Progenitor cell of endocrine pancreas (in vitro differentiated cells): ENCODE measurements at regions not wholly inside any gene's neighbourhood (a gene's known extent, or its start where the extent isn't known, plus 50 kb on each side); places are given as distances from the start of the nearest gene placed in this dataset.

Experiments used
- DNase-seq: peaks from one replicate; pipeline ENCODE4 v3.0.0; 2021; ENCODE audit warnings: low spot score; ENCODE audit not compliant: unreplicated experiment
- H3K27ac Mint-ChIP-seq: 2 replicates; pipeline ENCODE4 v1.8.0; 2021; ENCODE audit warnings: mild to moderate bottlenecking, moderate library complexity, mixed read lengths
- H3K27me3 Mint-ChIP-seq: 2 replicates; pipeline ENCODE4 v1.8.0; 2021; ENCODE audit warnings: mixed read lengths
- H3K36me3 Mint-ChIP-seq: 2 replicates; pipeline ENCODE4 v1.8.0; 2022; ENCODE audit warnings: mixed read lengths; ENCODE audit not compliant: insufficient read depth
- H3K4me1 Mint-ChIP-seq: 2 replicates; pipeline ENCODE4 v1.8.0; 2021; ENCODE audit warnings: low read depth, mixed read lengths
- H3K4me3 Mint-ChIP-seq: 2 replicates; pipeline ENCODE4 v1.8.0; 2021; ENCODE audit warnings: low read depth, mild to moderate bottlenecking, moderate library complexity, mixed read lengths
- H3K9me3 Mint-ChIP-seq: 2 replicates; pipeline ENCODE4 v1.8.0; 2021; ENCODE audit warnings: low read depth, mixed read lengths
- CTCF ChIP-seq: fragments of 200-600 bp; sonication (generic); IDR thresholded peaks from one replicate; pipeline ENCODE4 v1.5.0; 2021; ENCODE audit warnings: antibody characterized with exemption, mild to moderate bottlenecking; ENCODE audit not compliant: unreplicated experiment

- peaks cover 2% of the 10 kb centered on the region for H3K4me1 Mint-ChIP-seq
- H3K27ac Mint-ChIP-seq, result no peak overlapping the region
- no peak overlapping the region for H3K4me3 Mint-ChIP-seq
- TF ChIP-seq CTCF, result no peak
- no peaks in the 10 kb centered on the region for H3K36me3 Mint-ChIP-seq
- peaks cover 47% of the 10 kb centered on the region for H3K27me3 Mint-ChIP-seq
- no peak for DNase-seq
- no peaks in the 10 kb centered on the region for H3K9me3 Mint-ChIP-seq
Measured at GRCh38 chr12:105995961-105996431, 142.8 kb downstream of the NUAK1 start.

GRCh38 chr12:105998561-105998960 is 140.2 kb downstream of the NUAK1 start:
- Mint-ChIP-seq H3K27ac (no peak overlapping the region), H3K36me3 (no peaks in the 10 kb centered on the region), H3K27me3 (peaks cover 24% of the 10 kb centered on the region), H3K4me1 (no peaks in the 10 kb centered on the region), H3K9me3 (no peaks in the 10 kb centered on the region), H3K4me3 (no peak overlapping the region)
- DNase-seq, result no peak
- TF ChIP-seq CTCF, result no peak

- Mint-ChIP-seq H3K4me3 (no peak overlapping the region), H3K27me3 (peaks cover 13% of the 10 kb centered on the region), H3K9me3 (peaks cover 13% of the 10 kb centered on the region), H3K27ac (no peak overlapping the region), H3K36me3 (peaks cover 6% of the 10 kb centered on the region), H3K4me1 (no peaks in the 10 kb centered on the region)
- TF ChIP-seq CTCF, result no peak
- no peak for DNase-seq
Measured at GRCh38 chr12:106000382-106001104, 138.2 kb downstream of the NUAK1 start.

- peaks cover 6% of the 10 kb centered on the region for H3K36me3 Mint-ChIP-seq
- H3K27me3 Mint-ChIP-seq, result peaks cover 11% of the 10 kb centered on the region
- no peak overlapping the region for H3K27ac Mint-ChIP-seq
- no peak for DNase-seq
- TF ChIP-seq CTCF, result no peak
- H3K9me3 Mint-ChIP-seq, result peaks cover 13% of the 10 kb centered on the region
- H3K4me3 Mint-ChIP-seq, result no peak overlapping the region
- H3K4me1 Mint-ChIP-seq, result peaks cover 5% of the 10 kb centered on the region
Measured at GRCh38 chr12:106001105-106001836, 137.5 kb downstream of the NUAK1 start.

- Mint-ChIP-seq H3K27me3 (peaks cover 11% of the 10 kb centered on the region), H3K9me3 (peaks cover 13% of the 10 kb centered on the region), H3K4me3 (no peak overlapping the region), H3K4me1 (peaks cover 10% of the 10 kb centered on the region), H3K36me3 (peaks cover 6% of the 10 kb centered on the region), H3K27ac (no peak overlapping the region)
- no peak for DNase-seq
- TF ChIP-seq CTCF, result no peak
Measured at GRCh38 chr12:106001837-106002218, 136.9 kb downstream of the NUAK1 start.
